Fibroblast of lung (primary cell): ENCODE measurements at regions not wholly inside any gene's neighbourhood (a gene's known extent, or its start where the extent isn't known, plus 50 kb on each side); places are given as distances from the start of the nearest gene placed in this dataset.
A peak's percentile ranks its signal among the peaks of the same experiment; 100 is the strongest.

Experiments used
- DNase-seq, 2 donors: peaks; one replicate each; pipeline versions ENCODE4 v3.0.0 to v3.0.0-alpha.2; 2010; ENCODE audit warnings: low read depth in 2 of 2
- H2AFZ ChIP-seq: 2 replicates; pipeline ENCODE4 v1.5.1; 2012; ENCODE audit warnings: low read length, control low read depth, inconsistent platforms
- H3K27ac ChIP-seq: 2 replicates; pipeline ENCODE4 v1.5.1; 2011; ENCODE audit warnings: low read length, control low read depth; ENCODE audit not compliant: insufficient read depth
- H3K27me3 ChIP-seq: 2 replicates; pipeline ENCODE4 v1.5.1; 2011; ENCODE audit warnings: mild to moderate bottlenecking, low read length; ENCODE audit not compliant: control insufficient read depth, insufficient read depth
- H3K36me3 ChIP-seq: 2 replicates; pipeline ENCODE4 v1.5.1; 2011; ENCODE audit warnings: low read length; ENCODE audit not compliant: control insufficient read depth, insufficient read depth
- H3K4me1 ChIP-seq: 2 replicates; pipeline ENCODE4 v1.5.1; 2011; ENCODE audit warnings: low read length; ENCODE audit not compliant: control insufficient read depth, insufficient read depth; ENCODE audit errors: extremely low read depth
- H3K4me2 ChIP-seq: 2 replicates; pipeline ENCODE4 v1.5.1; 2011; ENCODE audit warnings: low read length, control low read depth; ENCODE audit not compliant: insufficient read depth; ENCODE audit errors: extremely low read depth
- H3K4me3 ChIP-seq, 4 experiments: fragments of 200-600 bp in 1 of 4; sonication (generic) in 1 of 4; replicated peaks in 1 of 4; 2 replicates each; pipeline ENCODE4 v1.5.1; 2011 to 2016; ENCODE audit warnings: low read length in 4 of 4, low read depth in 3 of 4, mild to moderate bottlenecking in 3 of 4, control low read depth in 2 of 4, inconsistent platforms in 1 of 4, mixed read lengths in 1 of 4; ENCODE audit not compliant: insufficient read depth in 1 of 4; ENCODE audit errors: control extremely low read depth in 1 of 4
- H3K79me2 ChIP-seq: 2 replicates; pipeline ENCODE4 v1.5.1; 2012; ENCODE audit warnings: mild to moderate bottlenecking, low read length, inconsistent platforms; ENCODE audit not compliant: control insufficient read depth, insufficient read depth
- H3K9ac ChIP-seq: 2 replicates; pipeline ENCODE4 v1.5.1; 2011; ENCODE audit warnings: mild to moderate bottlenecking, low read length, control low read depth; ENCODE audit not compliant: insufficient read depth
- H3K9me3 ChIP-seq: 2 replicates; pipeline ENCODE4 v1.5.1; 2012; ENCODE audit warnings: low read depth, low read length; ENCODE audit not compliant: control insufficient read depth, insufficient read depth
- H4K20me1 ChIP-seq: 2 replicates; pipeline ENCODE4 v1.5.1; 2011; ENCODE audit warnings: low read length; ENCODE audit not compliant: control insufficient read depth, insufficient read depth; ENCODE audit errors: extremely low read depth
- EZH2 ChIP-seq: IDR thresholded peaks from 2 replicates; pipeline ENCODE4 v1.5.1; 2012; ENCODE audit warnings: low read length, control low read depth, mild to moderate bottlenecking; ENCODE audit errors: missing control alignments
- TF ChIP-seq, protein P1 (sequence below), 2 donors: IDR thresholded peaks in 1 of 2; conservative IDR thresholded peaks in 1 of 2; 1 replicate in 1 of 2; 2 replicates in 1 of 2; pipeline ENCODE4 v1.5.1; 2011 to 2012; ENCODE audit warnings: low read length in 2 of 2, control low read depth in 1 of 2, inconsistent platforms in 1 of 2, low read depth in 1 of 2, mild to moderate bottlenecking in 1 of 2

DNA sequence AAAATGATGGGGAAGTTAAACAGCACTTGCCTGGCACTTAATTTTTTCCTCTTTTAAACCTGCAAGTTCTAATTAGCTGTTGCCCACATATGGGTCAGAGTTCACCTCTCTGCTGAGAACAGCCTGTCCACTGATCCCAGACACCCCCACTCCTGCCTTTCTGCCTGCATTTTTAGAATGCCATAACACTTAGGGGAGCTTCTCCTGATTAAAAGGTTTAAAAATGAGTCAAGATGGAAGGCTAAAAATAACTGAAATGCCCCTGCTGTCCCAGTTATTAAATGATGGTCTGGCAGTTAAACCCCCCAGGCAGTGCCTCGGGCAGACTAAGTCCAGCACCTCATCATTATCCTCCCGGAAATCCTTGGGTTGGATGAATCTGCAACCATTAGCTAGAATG is 913.6 kb upstream of the ARPP21 start:
- Histone ChIP-seq H3K9me3 (no peaks in the 10 kb centered on the region), H3K36me3 (no peaks in the 10 kb centered on the region), H2AFZ (no peak overlapping the region), H3K4me2 (no peak overlapping the region), H3K9ac (no peak overlapping the region), H4K20me1 (no peaks in the 10 kb centered on the region), H3K79me2 (no peaks in the 10 kb centered on the region), H3K4me3 (no peak overlapping the region), H3K4me1 (no peaks in the 10 kb centered on the region), H3K27me3 (no peaks in the 10 kb centered on the region), H3K27ac (no peak overlapping the region)
- peak in 1 of 2 donors; percentile 1 for DNase-seq
- TF ChIP-seq, protein P1, sequence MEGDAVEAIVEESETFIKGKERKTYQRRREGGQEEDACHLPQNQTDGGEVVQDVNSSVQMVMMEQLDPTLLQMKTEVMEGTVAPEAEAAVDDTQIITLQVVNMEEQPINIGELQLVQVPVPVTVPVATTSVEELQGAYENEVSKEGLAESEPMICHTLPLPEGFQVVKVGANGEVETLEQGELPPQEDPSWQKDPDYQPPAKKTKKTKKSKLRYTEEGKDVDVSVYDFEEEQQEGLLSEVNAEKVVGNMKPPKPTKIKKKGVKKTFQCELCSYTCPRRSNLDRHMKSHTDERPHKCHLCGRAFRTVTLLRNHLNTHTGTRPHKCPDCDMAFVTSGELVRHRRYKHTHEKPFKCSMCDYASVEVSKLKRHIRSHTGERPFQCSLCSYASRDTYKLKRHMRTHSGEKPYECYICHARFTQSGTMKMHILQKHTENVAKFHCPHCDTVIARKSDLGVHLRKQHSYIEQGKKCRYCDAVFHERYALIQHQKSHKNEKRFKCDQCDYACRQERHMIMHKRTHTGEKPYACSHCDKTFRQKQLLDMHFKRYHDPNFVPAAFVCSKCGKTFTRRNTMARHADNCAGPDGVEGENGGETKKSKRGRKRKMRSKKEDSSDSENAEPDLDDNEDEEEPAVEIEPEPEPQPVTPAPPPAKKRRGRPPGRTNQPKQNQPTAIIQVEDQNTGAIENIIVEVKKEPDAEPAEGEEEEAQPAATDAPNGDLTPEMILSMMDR (conservative IDR thresholded peaks at IDR 0.05 in 1 of 2, IDR thresholded peaks at IDR 0.05 in 1 of 2; ENCODE audit: low read depth in 1 of 2, low read length in 2 of 2): no peak
- no peak for TF ChIP-seq EZH2

DNA sequence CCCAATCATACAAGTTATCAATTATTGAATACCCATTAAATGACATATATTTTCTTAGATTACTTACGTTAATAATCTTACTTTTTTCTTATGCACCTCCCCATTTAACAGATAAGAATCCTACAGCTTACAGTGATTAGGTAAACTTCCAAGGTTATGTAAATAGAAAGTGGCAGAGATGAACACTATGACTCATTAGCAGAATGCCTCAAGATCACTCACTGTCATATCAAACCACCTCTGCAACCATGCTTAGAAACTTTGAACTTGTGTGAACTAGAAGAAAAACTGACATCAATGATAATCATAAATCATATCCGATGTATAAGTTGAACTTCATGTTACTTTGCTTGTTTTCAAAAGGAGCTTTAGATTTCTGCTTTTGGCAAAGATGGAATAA is 911.6 kb upstream of the ARPP21 start:
- H3K4me1 ChIP-seq: no peaks in the 10 kb centered on the region
- no peak overlapping the region for H3K4me3 ChIP-seq
- no peaks in the 10 kb centered on the region for H3K36me3 ChIP-seq
- no peaks in the 10 kb centered on the region for H3K27me3 ChIP-seq
- no peaks in the 10 kb centered on the region for H3K79me2 ChIP-seq
- DNase-seq: no peak
- H3K27ac ChIP-seq: no peak overlapping the region
- H3K9ac ChIP-seq: no peak overlapping the region
- TF ChIP-seq EZH2: no peak
- TF ChIP-seq, protein P1 (conservative IDR thresholded peaks at IDR 0.05 in 1 of 2, IDR thresholded peaks at IDR 0.05 in 1 of 2; ENCODE audit: low read depth in 1 of 2, low read length in 2 of 2): no peak
- H3K9me3 ChIP-seq: no peaks in the 10 kb centered on the region
- no peak overlapping the region for H3K4me2 ChIP-seq
- H2AFZ ChIP-seq: no peak overlapping the region
- no peaks in the 10 kb centered on the region for H4K20me1 ChIP-seq

DNA sequence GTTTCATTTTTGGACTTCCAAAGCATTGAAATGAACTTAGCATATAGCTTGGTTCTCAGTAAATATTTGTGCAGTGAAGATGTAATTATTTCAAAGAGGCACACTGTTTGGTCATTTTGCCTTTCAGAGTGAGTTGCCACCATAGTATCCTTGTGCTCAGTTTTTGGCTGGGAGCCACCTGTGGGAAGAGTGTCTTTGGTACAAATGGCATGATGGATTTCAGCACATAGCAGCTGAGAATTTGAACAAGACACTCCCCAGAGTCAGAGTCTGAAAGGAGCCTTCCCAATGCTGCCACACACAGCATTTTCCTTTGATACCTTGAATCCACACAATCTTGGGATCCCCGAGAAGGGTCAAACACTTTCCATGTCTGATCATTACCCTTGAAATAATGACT is 897.2 kb upstream of the ARPP21 start:
- Histone ChIP-seq H3K9me3 (no peaks in the 10 kb centered on the region), H3K9ac (no peak overlapping the region), H3K4me1 (no peaks in the 10 kb centered on the region), H3K27ac (no peak overlapping the region), H3K27me3 (no peaks in the 10 kb centered on the region), H3K79me2 (no peaks in the 10 kb centered on the region), H2AFZ (no peak overlapping the region), H3K36me3 (no peaks in the 10 kb centered on the region), H4K20me1 (no peaks in the 10 kb centered on the region), H3K4me3 (no peak overlapping the region), H3K4me2 (no peak overlapping the region)
- no peak for DNase-seq
- TF ChIP-seq EZH2: no peak
- TF ChIP-seq, protein P1 (conservative IDR thresholded peaks at IDR 0.05 in 1 of 2, IDR thresholded peaks at IDR 0.05 in 1 of 2; ENCODE audit: low read depth in 1 of 2, low read length in 2 of 2): no peak
